Neuronal stem cell (in vitro differentiated cells): ENCODE measurements at regions not wholly inside any gene's neighbourhood (a gene's known extent, or its start where the extent isn't known, plus 50 kb on each side); places are given as distances from the start of the nearest gene placed in this dataset.

Source experiments
- DNase-seq: peaks from one replicate; pipeline ENCODE4 v3.0.0-alpha.2; 2013; ENCODE audit warnings: low spot score
- H2AFZ ChIP-seq: one replicate; pipeline ENCODE4 v1.6.1; 2013; ENCODE audit warnings: mild to moderate bottlenecking, low read length, inconsistent platforms
- H2AK5ac ChIP-seq: 2 replicates; pipeline ENCODE4 v1.6.1; 2013; ENCODE audit warnings: low read depth, mild to moderate bottlenecking, inconsistent platforms, low read length, moderate library complexity, mixed read lengths
- H2BK120ac ChIP-seq: 2 replicates; pipeline ENCODE4 v1.6.1; 2013; ENCODE audit warnings: low read depth, mild to moderate bottlenecking, inconsistent platforms, low read length, moderate library complexity, mixed read lengths
- H2BK12ac ChIP-seq: one replicate; pipeline ENCODE4 v1.6.1; 2013; ENCODE audit warnings: low read length, inconsistent platforms
- H2BK15ac ChIP-seq: 2 replicates; pipeline ENCODE4 v1.6.1; 2013; ENCODE audit warnings: mild to moderate bottlenecking, low read length, inconsistent platforms, mixed read lengths
- H2BK5ac ChIP-seq: one replicate; pipeline ENCODE4 v1.6.1; 2013; ENCODE audit warnings: inconsistent platforms, mild to moderate bottlenecking, low read length, moderate library complexity
- H3K14ac ChIP-seq: one replicate; pipeline ENCODE4 v1.6.1; 2013; ENCODE audit warnings: low read length, inconsistent platforms
- H3K18ac ChIP-seq: 2 replicates; pipeline ENCODE4 v1.6.1; 2013; ENCODE audit warnings: low read length, inconsistent platforms
- H3K23ac ChIP-seq: 2 replicates; pipeline ENCODE4 v1.6.1; 2013; ENCODE audit warnings: low read depth, mild to moderate bottlenecking, mixed read lengths, low read length, inconsistent platforms; ENCODE audit not compliant: poor library complexity
- H3K27ac ChIP-seq: replicated peaks from 3 replicates; pipeline ENCODE4 v1.5.1; 2013; ENCODE audit warnings: low read length, inconsistent platforms
- H3K27me3 ChIP-seq, 3 experiments: 2 replicates each; pipeline ENCODE4 v1.6.1; 2013; ENCODE audit warnings: low read length in 3 of 3, mild to moderate bottlenecking in 2 of 3, inconsistent platforms in 1 of 3, low read depth in 1 of 3, mixed read lengths in 1 of 3, moderate library complexity in 1 of 3; ENCODE audit not compliant: control insufficient read depth in 3 of 3, insufficient read depth in 3 of 3
- H3K36me3 ChIP-seq, 2 donors: replicated peaks in 1 of 2; 2 replicates each; pipeline ENCODE4 v1.6.1; 2013; ENCODE audit warnings: low read length in 2 of 2; ENCODE audit not compliant: control insufficient read depth in 2 of 2, insufficient read depth in 2 of 2
- H3K4ac ChIP-seq: 2 replicates; pipeline ENCODE4 v1.6.1; 2013; ENCODE audit warnings: inconsistent platforms, mild to moderate bottlenecking, low read length, moderate library complexity
- H3K4me1 ChIP-seq, 2 donors: 1 replicate in 1 of 2; 2 replicates in 1 of 2; pipeline ENCODE4 v1.6.1; 2013; ENCODE audit warnings: low read length in 2 of 2, low read depth in 1 of 2; ENCODE audit not compliant: control insufficient read depth in 2 of 2, insufficient read depth in 1 of 2
- H3K4me2 ChIP-seq: one replicate; pipeline ENCODE4 v1.6.1; 2013; ENCODE audit warnings: mild to moderate bottlenecking, low read length, inconsistent platforms; ENCODE audit not compliant: insufficient read depth, poor library complexity, severe bottlenecking
- H3K4me3 ChIP-seq, 2 donors: 2 replicates each; pipeline ENCODE4 v1.5.1; 2013; ENCODE audit warnings: low read length in 2 of 2, mild to moderate bottlenecking in 2 of 2, inconsistent platforms in 1 of 2, moderate library complexity in 1 of 2
- H3K79me1 ChIP-seq: one replicate; pipeline ENCODE4 v1.6.1; 2013; ENCODE audit warnings: low read depth, mild to moderate bottlenecking, inconsistent platforms, low read length, moderate library complexity
- H3K9ac ChIP-seq: one replicate; pipeline ENCODE4 v1.6.1; 2013; ENCODE audit warnings: mild to moderate bottlenecking, low read depth, low read length, inconsistent platforms; ENCODE audit not compliant: poor library complexity
- H3K9me3 ChIP-seq, 2 donors: replicated peaks in 1 of 2; 2 replicates each; pipeline versions ENCODE3 to v1.6.1; 2013; ENCODE audit warnings: low read length in 2 of 2, mild to moderate bottlenecking in 2 of 2, inconsistent platforms in 1 of 2, low read depth in 1 of 2, mixed read lengths in 1 of 2, moderate library complexity in 1 of 2; ENCODE audit not compliant: control insufficient read depth in 2 of 2, insufficient read depth in 1 of 2
- H4K8ac ChIP-seq: one replicate; pipeline ENCODE4 v1.6.1; 2013; ENCODE audit warnings: low read depth, mild to moderate bottlenecking, inconsistent platforms, low read length, moderate library complexity
- H4K91ac ChIP-seq: one replicate; pipeline ENCODE4 v1.6.1; 2013; ENCODE audit warnings: low read length, low read depth, mild to moderate bottlenecking, inconsistent platforms; ENCODE audit not compliant: poor library complexity
- WGBS, 2 donors: extraction: QIAGEN DNeasy Blood & Tissue Kit; methylation state at CpG; one replicate each; pipeline ENCODE4 v1.1.7; 2013; ENCODE audit warnings: missing lambda C conversion rate in 2 of 2, mixed read lengths in 1 of 2; ENCODE audit not compliant: insufficient read length in 2 of 2, insufficient replicate concordance in 1 of 2; ENCODE audit errors: extremely low coverage in 2 of 2; 5-methylcytosine and 5-hydroxymethylcytosine counted together

DNA sequence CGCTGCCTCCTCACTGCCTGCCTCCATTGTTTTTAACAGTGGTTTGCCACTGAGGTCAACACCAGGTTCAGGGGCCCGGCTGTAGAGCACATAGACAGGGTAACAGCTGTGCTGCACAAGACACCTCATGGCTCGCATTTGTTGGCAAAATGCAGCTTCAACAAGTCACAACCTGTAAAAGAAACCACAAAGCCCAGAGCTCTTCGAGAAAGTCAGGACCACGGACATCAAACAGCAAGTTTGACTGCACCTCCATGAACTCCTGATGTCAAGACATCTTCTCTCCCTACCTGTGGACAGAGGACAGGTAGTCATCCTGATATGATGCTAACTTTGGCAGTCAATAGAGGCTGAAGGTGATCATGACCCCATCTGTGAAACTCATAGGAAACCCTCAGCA is 142.4 kb upstream of the SOX9 start:
- WGBS, 2 donors, result no CpG with 5 or more reads among the region's 5 CpGs
- DNase-seq, result no peak
- Histone ChIP-seq H3K4me1 (peaks cover 0 to 9% of the 10 kb centered on the region in 2 donors), H3K14ac (no peak overlapping the region), H2AFZ (no peak overlapping the region), H3K9ac (no peak overlapping the region), H3K36me3 (no peaks in the 10 kb centered on the region), H4K8ac (no peak overlapping the region), H3K79me1 (no peaks in the 10 kb centered on the region), H2BK12ac (no peak overlapping the region), H3K9me3 (no peaks in the 10 kb centered on the region), H2BK120ac (no peak overlapping the region), H3K23ac (no peak overlapping the region), H4K91ac (no peak overlapping the region), H3K27ac (no peak overlapping the region), H3K27me3 (peaks cover 0 to 5% (median 0%) of the 10 kb centered on the region in 3 experiments), H2BK15ac (no peak overlapping the region), H3K18ac (no peak overlapping the region), H3K4me3 (no peak overlapping the region), H2BK5ac (no peak overlapping the region), H3K4ac (no peak overlapping the region), H2AK5ac (no peak overlapping the region), H3K4me2 (no peak overlapping the region)

DNA sequence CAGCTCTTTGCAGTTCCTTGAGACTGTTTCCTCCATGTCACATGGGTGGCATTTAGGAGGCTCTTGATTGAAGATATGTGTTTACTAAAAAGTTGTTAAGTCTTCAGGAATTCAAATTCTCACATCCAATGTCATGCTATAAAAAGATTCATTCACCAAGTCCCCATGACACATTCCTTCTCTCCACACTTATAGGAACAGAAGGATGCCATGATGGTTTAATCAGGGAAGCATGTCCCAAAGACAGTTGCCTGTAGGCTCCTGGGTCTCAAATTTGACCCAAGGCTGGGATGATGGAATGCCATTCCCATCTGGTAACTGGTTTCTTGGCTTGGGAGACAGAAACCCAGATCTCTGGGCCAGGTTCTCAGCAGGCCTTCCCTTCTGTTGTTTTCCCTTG is 140.6 kb upstream of the SOX9 start:
- no peak overlapping the region for H2BK12ac ChIP-seq
- no peak overlapping the region for H3K27ac ChIP-seq

DNA sequence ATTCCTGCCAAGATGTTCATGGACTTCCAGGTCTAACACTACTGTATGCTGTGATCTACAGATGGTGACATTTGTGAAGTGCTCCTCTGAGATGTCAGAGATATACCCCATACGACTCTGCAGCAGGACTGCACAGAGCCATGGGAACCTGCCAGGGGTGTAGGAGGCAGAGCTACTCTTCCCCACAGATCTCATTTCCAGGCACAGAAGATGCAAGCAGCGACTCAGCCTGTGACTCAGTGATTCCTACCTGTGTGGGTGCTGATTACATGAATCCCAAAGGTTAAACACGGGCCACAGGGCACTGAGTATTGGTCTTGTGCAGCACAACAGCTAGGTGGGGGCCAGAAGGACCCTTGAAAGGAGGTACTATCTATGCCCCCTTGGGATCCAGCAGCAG is 137.0 kb upstream of the SOX9 start:
- Histone ChIP-seq H3K4me3 (no peak overlapping the region), H3K4me2 (no peak overlapping the region), H2BK15ac (no peak overlapping the region), H2AFZ (no peak overlapping the region), H3K4me1 (no peaks in the 10 kb centered on the region), H3K79me1 (no peaks in the 10 kb centered on the region), H2BK120ac (no peak overlapping the region), H3K27me3 (no peaks in the 10 kb centered on the region), H3K9ac (no peak overlapping the region), H3K27ac (no peak overlapping the region), H4K8ac (no peak overlapping the region), H4K91ac (no peak overlapping the region), H3K14ac (no peak overlapping the region), H2BK5ac (no peak overlapping the region), H3K36me3 (no peaks in the 10 kb centered on the region), H2BK12ac (no peak overlapping the region), H3K23ac (no peak overlapping the region), H3K4ac (no peak overlapping the region), H3K18ac (peak overlapping the region; percentile 21), H3K9me3 (no peaks in the 10 kb centered on the region), H2AK5ac (peak overlapping the region; percentile 86)
- WGBS, 2 donors, result no CpG with 5 or more reads among the region's 3 CpGs
- no peak for DNase-seq

More for the DNA sequence above, 140.6 kb upstream of the SOX9 start:
- Histone ChIP-seq H3K14ac (no peak overlapping the region), H3K27me3 (no peaks in the 10 kb centered on the region), H2BK120ac (no peak overlapping the region), H3K9me3 (no peaks in the 10 kb centered on the region), H2BK5ac (no peak overlapping the region), H4K8ac (no peak overlapping the region), H3K36me3 (no peaks in the 10 kb centered on the region), H3K9ac (no peak overlapping the region), H2AK5ac (no peak overlapping the region), H2AFZ (no peak overlapping the region), H3K18ac (no peak overlapping the region), H3K23ac (no peak overlapping the region), H4K91ac (no peak overlapping the region), H3K79me1 (no peaks in the 10 kb centered on the region), H3K4me3 (no peak overlapping the region), H2BK15ac (no peak overlapping the region), H3K4me2 (no peak overlapping the region), H3K4ac (no peak overlapping the region), H3K4me1 (peaks cover 0 to 9% of the 10 kb centered on the region in 2 donors)
- no peak for DNase-seq

DNA sequence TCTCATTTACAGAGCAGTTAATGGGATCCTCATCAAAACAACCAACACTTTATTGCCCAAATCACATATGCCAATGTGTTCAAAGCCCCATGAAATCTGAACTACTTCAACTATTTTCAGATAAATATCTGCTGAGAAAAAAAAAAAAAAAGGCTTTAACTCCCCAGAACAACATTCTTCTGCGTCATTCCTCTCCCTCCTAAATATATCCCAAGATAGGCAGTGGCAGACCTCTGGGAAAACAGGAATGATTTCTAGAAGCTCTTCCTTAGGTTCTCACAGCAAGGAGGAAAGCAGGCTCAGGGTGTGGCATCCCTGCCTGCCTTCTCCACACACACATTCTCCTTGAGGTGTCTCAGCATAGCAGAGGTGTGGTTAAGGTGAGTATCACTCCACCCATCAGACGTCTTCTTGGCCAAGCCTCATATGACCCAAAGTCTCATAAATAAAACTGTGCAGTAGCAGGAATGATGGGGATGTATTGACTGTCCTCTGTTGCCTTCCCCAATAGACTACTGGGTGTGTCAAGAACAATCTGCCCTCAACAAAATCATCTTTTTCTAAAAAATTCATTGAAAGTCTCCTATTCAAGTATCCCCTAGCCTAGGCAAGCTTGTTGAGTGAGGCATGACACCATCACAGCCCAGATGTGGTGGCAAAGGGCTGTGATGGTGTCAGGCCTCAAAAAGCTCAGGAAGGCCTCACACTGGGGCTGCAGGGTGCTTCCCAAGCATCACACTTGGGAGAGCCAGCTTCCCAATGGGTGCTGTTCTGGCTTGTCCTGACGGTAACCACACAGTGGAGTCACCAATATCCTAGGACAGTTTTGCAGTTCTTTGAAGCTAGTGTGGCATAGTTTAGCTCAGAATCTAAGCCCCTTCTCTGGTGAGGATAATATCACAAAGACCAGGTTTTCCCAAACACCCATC is 135.4 kb upstream of the SOX9 start:
- no peak overlapping the region for H3K9ac ChIP-seq
- no peak overlapping the region for H3K4me2 ChIP-seq
- H3K23ac ChIP-seq, result no peak overlapping the region
- no peaks in the 10 kb centered on the region for H3K4me1 ChIP-seq
- no peak overlapping the region for H2BK12ac ChIP-seq
- no peak overlapping the region for H2BK5ac ChIP-seq
- H3K27ac ChIP-seq, result no peak overlapping the region
- no peak overlapping the region for H4K91ac ChIP-seq
- H3K79me1 ChIP-seq, result no peaks in the 10 kb centered on the region
- H3K18ac ChIP-seq, result no peak overlapping the region
- H2AK5ac ChIP-seq, result no peak overlapping the region
- H3K14ac ChIP-seq, result no peak overlapping the region
- no peak overlapping the region for H2AFZ ChIP-seq
- H3K36me3 ChIP-seq, result no peaks in the 10 kb centered on the region
- H3K9me3 ChIP-seq, result no peaks in the 10 kb centered on the region
- H3K4ac ChIP-seq, result no peak overlapping the region
- no peak overlapping the region for H2BK120ac ChIP-seq
- no CpG with 5 or more reads among the region's 3 CpGs for WGBS, 2 donors
- no peak overlapping the region for H4K8ac ChIP-seq
- H3K4me3 ChIP-seq, result no peak overlapping the region
- no peak overlapping the region for H2BK15ac ChIP-seq
- DNase-seq, result no peak
- H3K27me3 ChIP-seq, result no peaks in the 10 kb centered on the region
